HG03432 (cell line): ENCODE measurements at regions not wholly inside any gene's neighbourhood (a gene's known extent, or its start where the extent isn't known, plus 50 kb on each side); places are given as distances from the start of the nearest gene placed in this dataset.
"Not testable (repeated sequence)": the region's sequence is repeated elsewhere in the genome, so short reads cannot be mapped to it uniquely, and the experiment has no call there.

Source experiments
- ATAC-seq: cut with Tn5 transposase; IDR thresholded peaks from one replicate; pipeline ENCODE4 v1.9.1; 2021; ENCODE audit warnings: mild to moderate bottlenecking, moderate library complexity; ENCODE audit not compliant: unreplicated experiment

DNA sequence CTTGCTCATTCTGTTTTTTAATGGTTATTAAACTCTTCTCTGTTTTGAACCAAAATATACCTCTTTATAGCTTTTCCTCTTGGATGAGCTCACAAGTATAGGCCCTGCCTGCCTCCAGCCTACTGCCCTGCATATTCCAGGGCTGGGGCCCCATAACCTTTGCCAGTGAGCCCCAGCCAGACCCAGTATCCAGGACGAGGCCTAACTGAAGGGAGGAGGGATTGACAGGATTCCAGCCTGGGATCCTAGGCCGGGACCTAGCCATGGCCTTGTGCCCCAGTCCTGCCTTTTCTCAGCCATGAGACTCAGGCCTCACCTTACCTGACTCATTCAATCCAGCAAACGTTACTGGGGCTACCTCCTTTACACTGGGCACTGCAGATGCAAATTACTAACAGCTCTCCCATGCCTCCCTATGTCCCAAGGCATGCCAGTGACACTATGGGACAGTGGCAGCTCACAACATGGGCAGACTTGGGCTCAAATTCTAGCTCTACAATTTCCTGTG lies 159.2 kb downstream of the DDX1 start:
- ATAC-seq = no peak

DNA sequence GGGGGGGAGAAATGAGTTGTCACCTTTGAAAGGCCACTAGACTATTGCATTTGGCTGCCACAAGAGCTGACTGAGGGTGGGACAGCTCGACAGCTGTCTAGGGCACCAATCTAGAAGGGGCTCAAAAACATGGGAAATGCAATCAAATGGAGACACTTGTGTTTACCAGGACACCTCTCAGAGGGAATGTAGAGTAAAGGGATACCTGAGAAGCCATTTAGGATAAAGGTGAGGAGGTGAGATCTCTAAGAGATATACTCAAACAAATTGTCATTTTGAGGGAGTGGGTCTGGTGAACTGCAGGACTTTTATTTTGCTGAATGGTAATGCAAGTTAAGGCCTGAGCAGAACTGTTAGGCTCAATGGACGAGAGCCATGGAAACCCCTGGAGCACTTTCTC lies 159.8 kb downstream of the DDX1 start:
- ATAC-seq = no peak

DNA sequence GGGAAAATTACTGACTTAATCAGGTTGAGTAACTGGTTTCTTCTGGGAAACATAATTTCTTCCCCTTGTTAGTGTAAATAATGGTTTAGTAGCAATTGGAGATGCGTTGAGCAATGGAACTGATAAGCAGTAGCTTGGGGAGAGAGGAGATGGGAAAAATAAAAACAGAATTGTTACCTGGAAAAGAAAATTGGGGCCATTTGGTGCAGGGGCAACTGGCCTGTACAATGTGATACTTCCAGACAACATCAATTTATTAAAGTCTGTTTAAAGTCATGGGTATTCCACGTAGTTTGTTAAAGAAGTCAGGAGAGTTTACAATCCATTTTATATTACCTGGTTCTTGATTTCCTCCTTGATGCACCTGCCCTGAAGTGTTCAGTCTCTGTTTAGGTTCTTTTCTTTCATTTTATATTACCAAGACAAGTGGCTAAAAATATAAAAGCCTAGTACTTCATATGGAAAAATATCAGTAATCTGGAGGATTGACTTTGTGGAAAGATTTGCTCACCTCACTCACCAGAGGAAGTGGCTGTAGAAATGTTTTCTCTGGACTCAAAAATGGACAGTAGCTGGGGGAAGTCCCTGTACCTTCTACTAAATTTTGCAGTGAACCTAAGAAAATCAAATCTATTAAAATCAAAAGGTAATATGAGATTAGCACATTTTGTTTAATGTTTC lies 161.0 kb downstream of the DDX1 start:
- ATAC-seq = no peak

DNA sequence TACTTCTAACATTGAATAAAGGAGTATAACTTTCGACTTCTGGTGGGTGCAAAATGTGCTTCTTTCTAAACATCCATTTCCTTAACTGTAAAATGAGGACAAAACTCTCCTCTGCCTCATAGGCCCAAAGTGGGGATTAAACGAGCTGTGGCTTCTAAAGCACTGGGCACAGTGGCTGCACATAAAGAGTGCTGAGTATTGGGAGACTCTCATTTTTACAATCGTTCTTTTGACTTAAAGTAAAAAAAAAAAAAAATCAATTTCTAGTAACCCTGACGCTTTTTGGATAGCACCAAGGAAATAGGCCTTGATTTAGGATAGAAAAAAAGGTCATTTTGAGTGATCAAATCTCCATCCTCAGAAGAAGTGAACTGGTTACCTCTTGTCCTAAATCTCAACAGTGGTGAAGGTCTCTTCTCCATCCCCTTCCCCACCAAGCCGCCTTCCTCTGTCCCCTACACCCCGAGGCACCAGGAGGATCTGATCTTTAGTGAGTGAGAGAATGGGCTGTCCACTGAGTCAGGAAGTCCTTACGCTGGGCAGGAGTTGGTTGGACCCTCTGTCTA lies 161.6 kb downstream of the DDX1 start:
- no peak for ATAC-seq

DNA sequence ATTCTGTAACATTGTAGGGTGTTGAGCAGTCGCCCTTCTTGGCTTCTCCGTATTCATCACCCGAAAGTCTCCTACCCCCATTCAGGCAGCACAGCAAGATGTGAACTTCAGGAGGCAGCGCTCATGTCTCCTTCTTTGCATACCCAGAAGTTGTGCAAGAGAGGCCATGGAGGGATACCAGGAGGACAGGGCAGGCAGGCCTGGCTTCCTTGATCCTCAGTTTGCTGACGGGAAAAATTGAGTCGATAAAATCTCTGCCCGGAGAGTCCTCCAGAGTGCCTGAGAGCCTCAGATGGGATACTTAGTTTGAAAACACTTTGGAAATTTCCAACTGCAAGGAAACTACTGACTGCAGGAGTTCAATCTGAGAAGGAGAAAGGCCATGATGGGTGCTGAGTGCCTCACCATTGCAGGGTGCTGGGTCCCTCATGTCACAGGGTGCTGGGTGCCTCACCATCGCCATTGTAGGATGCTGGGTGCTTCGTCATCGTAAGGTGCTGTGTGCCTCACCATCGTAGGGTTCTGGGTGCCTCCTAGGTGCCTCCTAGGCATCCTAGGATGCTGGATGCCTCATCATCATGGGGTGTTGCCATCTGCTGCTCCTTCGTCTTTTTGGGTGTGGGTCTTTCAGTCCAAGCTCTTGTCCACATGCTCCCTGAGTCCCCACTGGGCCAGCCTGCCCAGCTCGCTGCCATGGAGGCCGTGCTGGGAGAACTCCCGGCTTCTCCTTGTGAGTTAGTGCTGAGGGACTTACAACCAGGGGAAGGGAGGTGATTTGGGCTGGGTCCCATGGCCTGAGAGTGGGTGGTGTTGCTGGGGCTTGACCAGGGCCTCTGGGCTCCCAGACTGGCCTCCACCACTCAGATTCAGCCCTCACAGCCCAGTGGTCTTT lies 162.4 kb downstream of the DDX1 start:
- no peak for ATAC-seq

DNA sequence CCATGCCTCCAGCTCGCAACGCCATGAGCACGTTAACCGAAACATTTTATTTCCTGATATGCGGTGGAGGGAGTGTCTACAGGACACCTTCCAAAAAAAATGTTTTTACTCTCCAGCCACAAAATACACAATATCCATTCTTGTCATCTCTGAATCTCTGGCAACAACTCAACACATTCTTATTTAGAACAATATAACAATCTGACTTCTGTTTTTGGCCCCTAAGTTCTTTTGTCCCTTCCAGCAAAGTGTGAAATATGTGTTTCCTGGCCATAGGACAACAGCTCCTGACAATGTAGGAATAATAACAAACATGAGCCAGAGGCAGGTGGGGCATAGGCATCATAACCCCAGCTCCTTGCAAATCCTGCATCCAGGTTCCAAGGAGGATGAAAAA lies 163.0 kb downstream of the DDX1 start:
- ATAC-seq = no peak

DNA sequence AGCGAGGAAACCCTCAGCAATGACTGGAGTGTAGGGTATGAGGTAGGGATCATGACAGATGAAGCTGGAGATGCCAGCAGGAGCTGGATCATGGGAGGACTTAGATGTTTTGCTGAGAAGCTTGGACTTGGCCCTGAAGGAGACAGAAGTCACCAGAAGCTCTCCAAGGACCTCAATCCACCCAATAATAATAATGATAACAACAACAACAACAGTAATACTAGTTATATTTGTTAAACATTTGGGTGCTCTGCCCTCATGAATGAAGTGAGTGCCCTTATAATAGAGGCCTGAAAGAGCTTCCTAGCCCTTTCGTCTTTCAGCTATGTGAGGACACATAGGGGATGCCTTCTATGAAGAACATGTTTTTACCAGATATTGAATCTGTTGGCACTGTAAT lies 163.9 kb downstream of the DDX1 start:
- no peak for ATAC-seq

DNA sequence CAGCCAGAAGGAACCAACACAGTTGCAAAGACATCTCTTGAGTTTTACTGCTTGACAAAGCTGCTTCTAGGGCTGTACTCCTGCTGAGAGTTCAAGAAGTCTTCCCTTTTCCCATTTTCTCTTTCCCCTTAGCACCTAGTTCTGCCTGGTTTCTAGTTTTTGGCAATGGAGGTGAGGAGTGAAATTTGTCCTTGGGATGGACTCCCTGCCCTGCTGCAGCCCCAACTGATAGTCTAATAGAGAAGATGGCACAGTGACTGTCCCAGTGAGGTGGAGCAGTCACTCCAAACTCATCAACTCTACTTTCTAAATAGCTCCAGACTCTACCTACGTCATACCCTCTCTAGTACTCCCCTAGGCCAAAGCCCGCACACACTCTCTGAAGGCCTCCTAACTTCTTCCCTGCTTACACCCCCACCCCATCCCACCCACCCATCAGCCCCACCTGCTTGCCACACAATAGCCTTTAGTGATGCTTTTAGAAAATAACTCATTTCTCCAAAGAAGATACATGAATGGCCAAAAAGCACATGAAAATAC lies 164.4 kb downstream of the DDX1 start:
- no peak for ATAC-seq

DNA sequence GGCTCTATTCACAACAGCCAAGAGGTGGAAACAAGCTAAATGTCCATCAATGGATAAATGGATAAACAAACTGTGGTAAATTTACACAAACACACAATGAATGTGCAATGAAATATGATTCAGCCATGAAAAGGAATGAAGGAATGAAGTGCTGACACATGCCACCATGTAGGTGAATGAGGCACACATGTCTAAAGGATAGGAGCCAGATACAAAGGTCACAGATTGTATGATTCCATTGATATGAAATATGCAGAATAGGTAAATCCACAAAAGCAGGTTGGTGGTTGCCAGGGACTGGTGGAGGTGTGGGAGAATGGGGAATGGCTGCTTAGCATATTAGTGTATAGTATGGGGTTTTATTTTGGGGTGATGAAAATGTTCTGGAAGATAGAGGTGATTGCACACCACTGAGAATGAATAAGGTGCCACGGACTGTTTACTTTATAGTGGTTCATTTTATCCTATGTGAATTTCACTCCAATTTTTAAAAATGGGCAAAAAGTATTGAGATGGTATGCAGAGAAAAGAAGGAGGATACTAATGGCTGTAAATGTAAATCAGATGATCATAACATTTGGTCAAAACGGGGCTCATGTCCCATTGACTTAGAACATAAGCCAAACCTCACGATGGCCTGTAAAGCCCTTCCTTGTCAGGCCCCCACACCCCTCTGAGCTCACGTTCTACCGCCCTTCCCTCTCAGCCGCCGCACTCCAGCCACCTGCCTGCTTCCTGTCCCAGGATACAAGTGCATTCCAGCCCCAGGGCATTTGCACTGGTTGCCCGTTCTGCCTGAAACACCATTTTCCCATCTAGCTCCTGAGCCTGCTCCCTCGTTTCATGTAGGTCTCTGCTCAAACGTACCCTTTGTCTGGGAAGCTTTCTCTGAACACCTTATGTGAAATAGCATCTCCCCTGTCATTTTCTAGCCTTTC lies 165.5 kb downstream of the DDX1 start:
- no peak for ATAC-seq

DNA sequence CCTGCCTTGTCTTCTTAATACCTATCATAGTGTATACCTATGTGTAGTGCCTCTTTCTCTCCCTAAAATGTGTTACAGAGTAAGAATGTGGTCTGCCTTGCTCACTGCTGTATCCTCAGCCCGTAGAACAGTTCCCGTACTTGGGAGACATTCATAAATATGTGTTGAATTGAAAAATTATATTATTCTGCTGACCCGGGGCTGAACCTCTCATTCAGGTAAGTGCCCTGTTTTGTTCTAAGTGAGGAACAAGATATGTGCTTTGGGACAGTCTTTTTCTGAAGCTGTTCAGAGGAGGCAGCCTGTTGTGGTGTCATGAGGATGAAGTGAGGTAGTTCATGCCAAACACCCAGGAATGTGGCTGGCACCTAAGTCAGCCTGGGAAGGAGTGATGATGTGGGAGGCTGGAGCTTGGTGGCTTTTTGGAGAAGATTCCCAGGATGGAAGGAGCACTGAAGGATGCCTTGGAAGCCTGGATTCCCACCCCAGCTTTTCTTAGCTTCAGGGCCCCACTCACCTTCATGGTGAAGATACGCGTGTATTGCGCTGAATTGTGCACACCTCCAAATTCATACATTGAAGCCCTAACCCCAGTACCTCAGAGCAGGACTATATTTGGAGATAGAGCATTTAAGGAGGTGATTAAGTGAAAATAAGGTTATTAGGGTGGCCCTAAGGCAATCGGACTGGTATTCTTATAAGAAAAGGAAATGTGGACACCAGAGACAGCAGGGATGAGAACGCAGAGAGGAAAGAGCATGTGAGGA lies 166.3 kb downstream of the DDX1 start:
- no peak for ATAC-seq

DNA sequence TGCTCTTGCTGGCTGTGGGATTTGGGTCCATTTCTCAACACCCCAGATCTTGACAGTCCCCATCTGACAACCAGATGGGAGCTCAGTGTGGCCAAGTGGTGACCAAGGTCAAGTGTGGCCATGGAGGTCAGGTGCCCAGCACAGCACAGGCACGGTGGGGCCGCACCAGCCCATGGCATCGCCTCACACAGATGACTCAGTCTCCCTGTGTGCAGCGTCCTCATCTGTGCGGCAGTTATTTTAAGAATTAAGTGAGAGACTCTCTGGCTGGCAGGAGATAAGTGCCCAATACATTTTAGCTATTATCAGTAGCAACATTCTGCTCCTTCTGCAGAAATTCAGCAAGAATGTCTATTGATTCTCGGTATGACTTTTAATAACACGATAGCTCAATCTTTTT lies 167.2 kb downstream of the DDX1 start:
- ATAC-seq = no peak

DNA sequence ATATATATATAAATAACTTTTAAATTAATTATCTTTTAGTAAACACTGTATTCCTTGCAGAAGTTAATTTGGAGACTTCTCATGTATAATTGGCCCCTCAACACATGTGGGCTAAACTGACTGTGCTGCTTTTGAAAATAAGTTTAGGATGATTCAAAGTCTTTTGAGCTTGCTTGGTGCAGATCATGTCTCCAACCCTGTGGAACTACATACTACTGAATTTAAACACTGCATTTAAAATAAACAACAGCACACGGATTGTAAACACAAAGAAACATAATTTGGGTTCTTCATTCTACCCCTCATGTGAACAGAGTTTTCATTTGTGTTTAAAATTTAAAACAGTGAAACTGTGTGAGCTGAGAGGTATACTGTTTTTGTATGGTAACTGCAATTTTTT lies 167.7 kb downstream of the DDX1 start:
- no peak for ATAC-seq

DNA sequence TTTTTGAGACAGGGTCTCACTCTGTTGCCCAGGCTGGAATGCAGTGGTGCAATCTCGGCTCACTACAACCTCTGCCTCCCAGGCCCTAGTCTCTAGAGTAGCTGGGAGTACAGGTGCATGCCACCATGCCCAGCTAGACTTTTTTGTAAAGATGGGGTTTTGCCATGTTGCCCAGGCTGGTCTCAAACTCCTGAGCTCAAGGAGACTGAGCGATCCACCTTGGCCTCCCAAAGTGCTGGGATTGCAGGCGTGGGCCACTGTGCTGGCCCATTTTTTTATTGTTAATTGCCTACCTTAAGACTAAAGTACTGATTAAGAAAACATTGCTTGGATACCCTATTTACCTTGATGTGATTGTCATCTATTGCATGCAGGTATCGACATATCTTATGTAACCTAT lies 168.1 kb downstream of the DDX1 start:
- ATAC-seq = not testable (repeated sequence)

DNA sequence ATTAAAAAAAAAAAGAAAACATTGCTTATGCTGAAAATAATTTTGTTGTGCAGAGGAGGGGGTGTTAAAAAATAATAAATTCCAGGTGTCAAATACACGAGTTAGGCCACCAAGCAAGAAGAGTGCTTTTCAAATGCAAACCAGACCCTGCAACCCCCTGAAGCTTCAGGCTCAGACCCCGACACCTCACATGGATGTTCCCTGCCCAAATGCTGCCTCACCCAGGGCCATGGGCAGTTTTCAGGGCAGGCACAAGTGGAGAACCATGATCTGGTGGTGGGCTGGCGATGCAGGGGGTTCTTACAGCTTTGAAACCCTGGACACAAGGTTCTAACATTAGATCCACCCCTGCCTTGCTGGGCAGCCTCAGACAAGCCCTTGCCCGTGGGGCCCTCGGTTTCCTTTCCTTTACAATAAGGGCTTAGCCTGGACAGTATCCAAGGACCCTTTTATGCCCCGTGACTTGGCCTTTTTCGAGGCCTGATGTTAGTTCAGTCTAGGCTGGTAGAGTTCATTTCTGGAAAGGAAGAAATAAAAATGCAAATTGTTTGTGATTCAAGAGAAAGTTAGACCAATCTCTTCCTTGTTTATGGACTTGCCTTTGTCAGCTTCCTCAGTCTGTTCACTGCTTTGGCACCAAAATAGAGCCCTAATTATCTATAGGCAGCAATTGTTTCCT lies 168.7 kb downstream of the DDX1 start:
- no peak for ATAC-seq

DNA sequence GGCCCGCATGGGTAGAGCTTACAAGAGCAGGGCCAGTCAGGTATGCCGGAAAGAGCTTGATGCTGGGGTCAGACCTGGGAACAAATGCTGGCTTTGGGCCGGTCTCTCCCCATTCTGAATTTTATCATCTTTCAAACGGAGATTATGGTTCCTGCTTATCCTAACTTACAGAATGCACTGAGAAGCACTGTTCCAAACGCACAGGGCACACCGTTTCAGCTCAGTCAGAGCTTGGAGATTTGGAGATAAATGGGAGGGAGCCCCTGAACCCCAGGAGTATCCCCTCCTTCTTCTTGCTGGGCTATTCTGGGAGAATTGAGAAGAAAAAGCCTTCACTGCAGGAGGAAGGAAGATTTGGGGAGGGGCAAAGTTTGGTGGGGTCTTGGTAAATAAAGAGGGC lies 169.4 kb downstream of the DDX1 start:
- no peak for ATAC-seq

DNA sequence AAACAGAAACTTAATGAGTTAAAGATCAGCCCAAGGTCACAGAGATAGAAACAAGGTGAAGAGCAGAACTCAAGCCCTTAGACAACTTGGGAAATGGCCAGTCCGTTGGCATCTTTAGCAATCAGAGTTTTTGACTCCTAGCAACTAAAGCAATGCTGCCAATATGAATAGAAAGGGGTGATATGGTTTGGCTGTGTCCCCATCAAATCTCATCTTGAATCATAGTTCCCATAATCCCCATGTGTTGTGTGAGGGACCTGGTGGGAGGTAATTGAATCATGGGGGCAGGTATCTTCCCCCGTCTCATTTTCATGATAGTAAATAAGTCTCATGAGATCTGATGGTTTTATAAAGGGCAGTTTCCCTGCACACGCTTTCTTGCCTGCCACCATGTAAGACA lies 170.2 kb downstream of the DDX1 start:
- no peak for ATAC-seq

DNA sequence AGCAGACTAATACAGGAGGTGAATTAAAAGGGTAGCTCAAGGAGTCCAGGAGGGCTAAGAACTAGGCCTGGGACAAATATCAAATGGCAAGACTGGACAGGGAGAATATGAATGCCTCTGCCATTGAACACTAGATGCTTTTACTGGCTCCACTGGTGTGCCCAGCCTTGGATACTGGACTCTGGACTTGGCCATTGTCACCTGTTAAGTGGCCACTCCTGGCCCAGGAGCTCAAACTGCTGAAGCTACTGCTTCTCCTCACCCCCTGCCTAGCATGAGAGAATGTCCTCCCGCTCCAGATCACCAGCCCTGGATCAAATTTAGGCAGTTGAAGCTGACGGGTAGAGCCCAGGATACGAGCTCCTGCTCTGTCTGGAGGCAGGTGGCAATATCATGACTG lies 170.8 kb downstream of the DDX1 start:
- no peak for ATAC-seq

DNA sequence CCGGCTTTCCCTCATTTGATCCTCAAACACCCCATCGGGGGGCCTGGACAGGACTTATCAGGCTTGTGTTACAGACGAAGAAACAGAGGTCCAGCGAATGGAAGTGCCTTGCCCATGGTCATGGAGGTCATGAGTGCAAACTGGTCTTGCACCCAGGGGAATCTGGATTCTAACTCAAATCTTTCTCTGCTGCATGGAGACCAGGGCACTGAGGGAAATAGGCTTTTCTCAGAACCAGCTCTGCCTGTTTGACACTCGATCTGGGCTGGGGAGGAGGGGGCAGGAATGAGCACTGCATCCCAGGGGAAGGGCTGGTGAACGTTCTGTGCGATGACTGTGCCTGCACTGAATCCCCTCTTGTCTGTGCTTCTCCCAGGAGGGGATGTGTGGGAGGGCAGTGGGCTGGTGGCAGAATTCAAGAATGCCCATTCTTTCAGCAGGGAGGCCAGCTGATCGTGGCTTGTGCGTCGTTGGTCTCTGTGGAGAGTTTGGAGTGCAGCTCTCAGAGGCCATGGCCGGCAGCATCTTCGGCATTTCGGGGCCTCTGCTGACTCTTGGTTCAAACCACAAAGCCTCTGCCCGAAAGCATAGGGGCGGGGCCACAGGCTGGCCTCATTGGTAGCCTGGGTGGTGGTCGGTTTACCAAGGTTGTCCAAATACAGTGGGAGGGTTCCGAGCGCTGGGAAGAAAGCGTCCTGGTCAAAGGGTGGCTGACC lies 171.6 kb downstream of the DDX1 start:
- no peak for ATAC-seq
